AG10803 (cell line): ENCODE measurements at regions not wholly inside any gene's neighbourhood (a gene's known extent, or its start where the extent isn't known, plus 50 kb on each side); places are given as distances from the start of the nearest gene placed in this dataset.

Source experiments
- DNase-seq: peaks from one replicate; pipeline ENCODE4 v3.0.0; 2010; ENCODE audit warnings: low read depth
- H3K4me3 ChIP-seq: 2 replicates; pipeline ENCODE4 v1.5.1; 2011; ENCODE audit warnings: mild to moderate bottlenecking, low read length, control low read depth
- TF ChIP-seq, protein P1 (sequence below): conservative IDR thresholded peaks from 2 replicates; pipeline ENCODE4 v1.5.1; 2011; ENCODE audit warnings: mild to moderate bottlenecking, low read length, control low read depth, inconsistent platforms

GRCh38 chr11:11003226-11003625 is 145.4 kb upstream of the ZBED5 start:
- TF ChIP-seq, protein P1, sequence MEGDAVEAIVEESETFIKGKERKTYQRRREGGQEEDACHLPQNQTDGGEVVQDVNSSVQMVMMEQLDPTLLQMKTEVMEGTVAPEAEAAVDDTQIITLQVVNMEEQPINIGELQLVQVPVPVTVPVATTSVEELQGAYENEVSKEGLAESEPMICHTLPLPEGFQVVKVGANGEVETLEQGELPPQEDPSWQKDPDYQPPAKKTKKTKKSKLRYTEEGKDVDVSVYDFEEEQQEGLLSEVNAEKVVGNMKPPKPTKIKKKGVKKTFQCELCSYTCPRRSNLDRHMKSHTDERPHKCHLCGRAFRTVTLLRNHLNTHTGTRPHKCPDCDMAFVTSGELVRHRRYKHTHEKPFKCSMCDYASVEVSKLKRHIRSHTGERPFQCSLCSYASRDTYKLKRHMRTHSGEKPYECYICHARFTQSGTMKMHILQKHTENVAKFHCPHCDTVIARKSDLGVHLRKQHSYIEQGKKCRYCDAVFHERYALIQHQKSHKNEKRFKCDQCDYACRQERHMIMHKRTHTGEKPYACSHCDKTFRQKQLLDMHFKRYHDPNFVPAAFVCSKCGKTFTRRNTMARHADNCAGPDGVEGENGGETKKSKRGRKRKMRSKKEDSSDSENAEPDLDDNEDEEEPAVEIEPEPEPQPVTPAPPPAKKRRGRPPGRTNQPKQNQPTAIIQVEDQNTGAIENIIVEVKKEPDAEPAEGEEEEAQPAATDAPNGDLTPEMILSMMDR = no peak
- no peak for DNase-seq
- no peak overlapping the region for H3K4me3 ChIP-seq

GRCh38 chr11:11000579-11001283 is 142.9 kb upstream of the ZBED5 start:
- DNase-seq = no peak
- TF ChIP-seq, protein P1 = no peak
- no peak overlapping the region for H3K4me3 ChIP-seq

- TF ChIP-seq, protein P1 = no peak
- H3K4me3 ChIP-seq = no peak overlapping the region
- DNase-seq = no peak
Measured at GRCh38 chr11:10998674-10999073, 140.8 kb upstream of the ZBED5 start.

GRCh38 chr11:10996678-10997077 is 138.8 kb upstream of the ZBED5 start:
- no peak overlapping the region for H3K4me3 ChIP-seq
- no peak for DNase-seq
- TF ChIP-seq, protein P1 = no peak

DNA sequence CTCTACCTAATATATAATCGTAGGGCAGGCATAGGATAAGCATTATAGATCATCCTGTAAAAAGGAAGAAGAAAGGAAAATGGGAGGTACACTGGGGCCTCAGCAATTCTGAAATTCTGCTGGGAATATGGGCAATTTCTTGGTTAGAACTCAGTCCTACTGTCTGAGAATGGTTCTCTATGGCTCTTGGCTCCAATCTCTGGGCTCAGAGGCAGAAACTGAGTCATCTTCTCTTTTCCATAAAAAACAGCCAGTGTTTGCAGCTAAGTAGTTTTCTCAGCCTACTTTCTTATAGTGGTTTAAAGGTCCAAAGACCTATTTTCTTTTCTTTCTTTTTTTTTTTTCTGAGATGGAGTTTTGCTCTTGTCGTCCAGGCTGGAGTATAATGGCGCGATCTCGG is 135.8 kb upstream of the ZBED5 start:
- no peak overlapping the region for H3K4me3 ChIP-seq
- DNase-seq = no peak
- TF ChIP-seq, protein P1 = no peak

GRCh38 chr11:10993186-10993585 is 135.3 kb upstream of the ZBED5 start:
- TF ChIP-seq, protein P1 = no peak
- no peak overlapping the region for H3K4me3 ChIP-seq
- DNase-seq = no peak

- DNase-seq = no peak
- TF ChIP-seq, protein P1 = no peak
- H3K4me3 ChIP-seq = no peak overlapping the region
Measured at GRCh38 chr11:10991393-10991792, 133.5 kb upstream of the ZBED5 start.
